ENCODE measurements at regions not wholly inside any gene's neighbourhood (a gene's known extent, or its start where the extent isn't known, plus 50 kb on each side); places are given as distances from the start of the nearest gene placed in this dataset.

GRCh38 chr6:19892260-19892659 is 55.1 kb downstream of the ID4 start:
- no peak for DNase-seq
- H3K27me3 ChIP-seq (replicated peaks; ENCODE audit: insufficient read depth): no peaks in the 10 kb centered on the region
- H3K79me2 ChIP-seq (ENCODE audit: insufficient read depth): no peaks in the 10 kb centered on the region
- in situ Hi-C loops (cut with MboI): no loop called here
- H3F3A ChIP-seq (ENCODE audit: insufficient read depth): no peaks in the 10 kb centered on the region
- no peak overlapping the region for H2AFZ ChIP-seq
- no peak overlapping the region for H3K4me3 ChIP-seq
- H3K9me2 ChIP-seq (ENCODE audit: insufficient read depth): no peaks in the 10 kb centered on the region
- no peaks in the 10 kb centered on the region for H3K36me3 ChIP-seq (ENCODE audit: low read depth)
- H3K9ac ChIP-seq: no peak overlapping the region
- 85 to 95% methylated on average over 9 of the region's 9 CpGs for WGBS, 2 experiments (ENCODE audit: low coverage in 1 of 2, low lambda C conversion rate in 2 of 2, missing lambda C conversion rate in 2 of 2)
- no peaks in the 10 kb centered on the region for H3K9me3 ChIP-seq (ENCODE audit: low read depth)
- no peak overlapping the region for H3K4me2 ChIP-seq (ENCODE audit: unreplicated experiment)
- TF ChIP-seq EZH2 (IDR thresholded peaks at IDR 0.05; ENCODE audit: insufficient read depth, poor library complexity, severe bottlenecking) (no peak), EZH2phosphoT487 (IDR thresholded peaks at IDR 0.05; ENCODE audit: insufficient read depth, low read depth) (no peak)
- no peaks in the 10 kb centered on the region for H4K20me1 ChIP-seq (ENCODE audit: insufficient read depth)
- no peaks in the 10 kb centered on the region for H3K4me1 ChIP-seq (ENCODE audit: insufficient read depth)
- no peak overlapping the region for H3K27ac ChIP-seq

GRCh38 chr6:19895866-19896692 is 58.9 kb downstream of the ID4 start:
- TF ChIP-seq EZH2phosphoT487 (IDR thresholded peaks at IDR 0.05; ENCODE audit: insufficient read depth, low read depth): no peak
- no peak for TF ChIP-seq EZH2 (IDR thresholded peaks at IDR 0.05; ENCODE audit: insufficient read depth, poor library complexity, severe bottlenecking)
- in situ Hi-C loops (cut with MboI): no loop called here
- Histone ChIP-seq H3F3A (ENCODE audit: insufficient read depth) (no peaks in the 10 kb centered on the region), H3K36me3 (ENCODE audit: low read depth) (no peaks in the 10 kb centered on the region), H3K4me2 (ENCODE audit: unreplicated experiment) (no peak overlapping the region), H3K9me3 (ENCODE audit: low read depth) (no peaks in the 10 kb centered on the region), H3K9me2 (ENCODE audit: insufficient read depth) (no peaks in the 10 kb centered on the region), H3K27ac (no peak overlapping the region), H3K79me2 (ENCODE audit: insufficient read depth) (no peaks in the 10 kb centered on the region), H3K4me3 (no peak overlapping the region), H4K20me1 (ENCODE audit: insufficient read depth) (no peaks in the 10 kb centered on the region), H2AFZ (no peak overlapping the region), H3K9ac (no peak overlapping the region), H3K27me3 (replicated peaks; ENCODE audit: insufficient read depth) (no peaks in the 10 kb centered on the region), H3K4me1 (ENCODE audit: insufficient read depth) (no peaks in the 10 kb centered on the region)
- DNase-seq: peak; percentile 4
- 52 to 63% methylated on average over 9 of the region's 9 CpGs for WGBS, 2 experiments (ENCODE audit: low coverage in 1 of 2, low lambda C conversion rate in 2 of 2, missing lambda C conversion rate in 2 of 2)

DNA sequence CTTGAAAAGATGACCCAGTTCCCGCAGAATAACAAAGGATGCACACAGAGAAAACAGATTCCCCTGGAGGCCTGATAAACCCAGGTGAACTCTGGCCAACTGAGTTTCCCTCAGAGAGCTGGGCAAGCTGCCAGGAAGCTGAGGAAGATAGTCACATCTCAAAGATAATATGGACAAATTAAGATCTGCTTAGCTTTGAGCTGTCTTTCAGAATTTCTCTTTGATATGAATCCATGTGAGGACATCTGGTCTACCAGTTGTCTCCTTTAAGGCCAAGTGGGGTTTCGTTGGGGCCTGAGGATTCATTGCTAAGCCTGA is 59.5 kb downstream of the ID4 start:
- H3K27me3 ChIP-seq (replicated peaks; ENCODE audit: insufficient read depth): no peaks in the 10 kb centered on the region
- H3K9me3 ChIP-seq (ENCODE audit: low read depth): no peaks in the 10 kb centered on the region
- H2AFZ ChIP-seq: no peak overlapping the region
- no peaks in the 10 kb centered on the region for H3K9me2 ChIP-seq (ENCODE audit: insufficient read depth)
- TF ChIP-seq EZH2phosphoT487 (IDR thresholded peaks at IDR 0.05; ENCODE audit: insufficient read depth, low read depth) (no peak), EZH2 (IDR thresholded peaks at IDR 0.05; ENCODE audit: insufficient read depth, poor library complexity, severe bottlenecking) (no peak)
- H3K9ac ChIP-seq: no peak overlapping the region
- H3K4me1 ChIP-seq (ENCODE audit: insufficient read depth): no peaks in the 10 kb centered on the region
- in situ Hi-C loops (cut with MboI): no loop called here
- no peak overlapping the region for H3K4me2 ChIP-seq (ENCODE audit: unreplicated experiment)
- no peaks in the 10 kb centered on the region for H3K36me3 ChIP-seq (ENCODE audit: low read depth)
- no peak overlapping the region for H3K4me3 ChIP-seq
- H3K79me2 ChIP-seq (ENCODE audit: insufficient read depth): no peaks in the 10 kb centered on the region
- no peaks in the 10 kb centered on the region for H3F3A ChIP-seq (ENCODE audit: insufficient read depth)
- H3K27ac ChIP-seq: no peak overlapping the region
- H4K20me1 ChIP-seq (ENCODE audit: insufficient read depth): no peaks in the 10 kb centered on the region
- peak; percentile 4 for DNase-seq
- WGBS, 2 experiments (ENCODE audit: low coverage in 1 of 2, low lambda C conversion rate in 2 of 2, missing lambda C conversion rate in 2 of 2): 37 to 53% methylated on average over 2 of the region's 2 CpGs

DNA sequence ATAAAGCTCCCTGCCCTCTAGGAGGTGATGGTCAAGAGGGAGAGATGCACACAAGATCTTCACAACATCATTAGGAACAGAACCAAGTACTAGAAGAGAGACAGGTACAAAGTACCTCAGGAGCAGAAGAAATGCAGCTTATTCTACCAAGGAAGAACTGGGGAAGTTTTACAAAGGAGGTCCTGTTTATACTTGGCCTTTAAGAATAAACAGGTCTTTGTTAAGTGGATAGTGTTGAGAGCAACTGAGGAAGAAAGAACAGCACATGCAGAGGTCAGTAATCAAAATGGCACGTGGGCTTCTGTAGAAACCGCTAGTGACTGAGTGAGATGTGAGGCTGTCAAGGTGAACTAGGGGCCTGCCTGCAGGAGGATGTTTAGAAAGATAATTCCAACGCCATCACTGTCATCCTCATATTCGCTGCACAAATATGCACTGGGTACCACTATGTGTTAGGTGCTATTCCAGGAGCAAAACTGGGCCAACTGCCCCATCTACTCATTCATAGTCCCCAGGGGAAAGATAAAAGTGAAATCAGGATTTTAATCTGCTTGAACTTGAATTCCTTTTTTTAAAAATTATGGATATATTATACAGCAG is 61.1 kb downstream of the ID4 start:
- 25 to 29% methylated on average over 4 of the region's 4 CpGs for WGBS, 2 experiments (ENCODE audit: low coverage in 1 of 2, low lambda C conversion rate in 2 of 2, missing lambda C conversion rate in 2 of 2)
- no peaks in the 10 kb centered on the region for H3K9me3 ChIP-seq (ENCODE audit: low read depth)
- DNase-seq: no peak
- no peak overlapping the region for H3K4me2 ChIP-seq (ENCODE audit: unreplicated experiment)
- H3F3A ChIP-seq (ENCODE audit: insufficient read depth): no peaks in the 10 kb centered on the region
- no peak overlapping the region for H2AFZ ChIP-seq
- no peaks in the 10 kb centered on the region for H3K79me2 ChIP-seq (ENCODE audit: insufficient read depth)
- no peaks in the 10 kb centered on the region for H3K36me3 ChIP-seq (ENCODE audit: low read depth)
- H3K4me1 ChIP-seq (ENCODE audit: insufficient read depth): no peaks in the 10 kb centered on the region
- H4K20me1 ChIP-seq (ENCODE audit: insufficient read depth): no peaks in the 10 kb centered on the region
- H3K4me3 ChIP-seq: no peak overlapping the region
- in situ Hi-C loops (cut with MboI): no loop called here
- H3K27ac ChIP-seq: no peak overlapping the region
- no peak overlapping the region for H3K9ac ChIP-seq
- no peaks in the 10 kb centered on the region for H3K9me2 ChIP-seq (ENCODE audit: insufficient read depth)
- no peaks in the 10 kb centered on the region for H3K27me3 ChIP-seq (replicated peaks; ENCODE audit: insufficient read depth)
- TF ChIP-seq EZH2 (IDR thresholded peaks at IDR 0.05; ENCODE audit: insufficient read depth, poor library complexity, severe bottlenecking): no peak
- TF ChIP-seq EZH2phosphoT487 (IDR thresholded peaks at IDR 0.05; ENCODE audit: insufficient read depth, low read depth): no peak

Data from GM23248 (cell line).